DND-41 (cell line): ENCODE measurements at regions not wholly inside any gene's neighbourhood (a gene's known extent, or its start where the extent isn't known, plus 50 kb on each side); places are given as distances from the start of the nearest gene placed in this dataset.
A peak's percentile ranks its signal among the peaks of the same experiment; 100 is the strongest.

Experiments
- ATAC-seq: fragments of 200-7000 bp; cut with Tn5 transposase; 3 replicates; pipeline ENCODE4 v1.9.1; 2021; ENCODE audit warnings: low read depth; ENCODE audit not compliant: insufficient read depth
- DNase-seq: peaks from one replicate; pipeline ENCODE4 v3.0.0-alpha.2; 2020
- H2AFZ ChIP-seq: 2 replicates; pipeline ENCODE4 v1.6.0; 2012; ENCODE audit warnings: low read depth, low read length
- H3K27ac ChIP-seq: 2 replicates; pipeline ENCODE4 v1.5.1; 2012; ENCODE audit warnings: low read length, inconsistent platforms
- H3K27me3 ChIP-seq: fragments of 200-600 bp; sonication (generic); 2 replicates; pipeline ENCODE4 v1.6.0; 2012; ENCODE audit warnings: low read length, mild to moderate bottlenecking, inconsistent platforms; ENCODE audit not compliant: insufficient read depth, poor library complexity
- H3K36me3 ChIP-seq: 2 replicates; pipeline ENCODE4 v1.5.1; 2012; ENCODE audit warnings: low read length, inconsistent platforms; ENCODE audit not compliant: insufficient read depth
- H3K4me1 ChIP-seq: 2 replicates; pipeline ENCODE4 v1.5.1; 2012; ENCODE audit warnings: mild to moderate bottlenecking, low read length; ENCODE audit not compliant: insufficient read depth
- H3K4me2 ChIP-seq: 2 replicates; pipeline ENCODE4 v1.6.0; 2012; ENCODE audit warnings: mild to moderate bottlenecking, moderate library complexity, low read length, inconsistent platforms; ENCODE audit not compliant: insufficient read depth
- H3K4me3 ChIP-seq, 2 experiments: fragments of 200-600 bp in 1 of 2; shearing (Covaris generic) in 1 of 2; 2 replicates each; pipeline ENCODE4 v1.5.1; 2012 to 2016; ENCODE audit warnings: inconsistent platforms in 2 of 2, low read length in 2 of 2, mild to moderate bottlenecking in 2 of 2, low read depth in 1 of 2, moderate library complexity in 1 of 2
- H3K79me2 ChIP-seq: 2 replicates; pipeline ENCODE4 v1.6.0; 2012; ENCODE audit warnings: low read length, inconsistent platforms; ENCODE audit not compliant: insufficient read depth
- H3K9ac ChIP-seq: 2 replicates; pipeline ENCODE4 v1.6.0; 2012; ENCODE audit warnings: low read depth, mild to moderate bottlenecking, inconsistent platforms, low read length, moderate library complexity
- H3K9me3 ChIP-seq: 2 replicates; pipeline ENCODE4 v1.5.1; 2012; ENCODE audit warnings: low read length, moderate library complexity, mild to moderate bottlenecking, inconsistent platforms; ENCODE audit not compliant: insufficient read depth, severe bottlenecking
- H4K20me1 ChIP-seq: 2 replicates; pipeline ENCODE4 v1.6.0; 2012; ENCODE audit warnings: low read length; ENCODE audit not compliant: insufficient read depth
- EZH2 ChIP-seq: IDR thresholded peaks from 3 replicates; pipeline ENCODE4 v1.6.1; 2012; ENCODE audit warnings: borderline replicate concordance, low read depth, mild to moderate bottlenecking, moderate library complexity, low read length, inconsistent platforms; ENCODE audit not compliant: severe bottlenecking
- TF ChIP-seq, protein P1 (sequence below): IDR thresholded peaks from 2 replicates; pipeline ENCODE4 v1.5.1; 2012; ENCODE audit warnings: borderline replicate concordance, low read length, moderate library complexity, mild to moderate bottlenecking; ENCODE audit not compliant: poor library complexity, severe bottlenecking; ENCODE audit errors: extremely low read depth

DNA sequence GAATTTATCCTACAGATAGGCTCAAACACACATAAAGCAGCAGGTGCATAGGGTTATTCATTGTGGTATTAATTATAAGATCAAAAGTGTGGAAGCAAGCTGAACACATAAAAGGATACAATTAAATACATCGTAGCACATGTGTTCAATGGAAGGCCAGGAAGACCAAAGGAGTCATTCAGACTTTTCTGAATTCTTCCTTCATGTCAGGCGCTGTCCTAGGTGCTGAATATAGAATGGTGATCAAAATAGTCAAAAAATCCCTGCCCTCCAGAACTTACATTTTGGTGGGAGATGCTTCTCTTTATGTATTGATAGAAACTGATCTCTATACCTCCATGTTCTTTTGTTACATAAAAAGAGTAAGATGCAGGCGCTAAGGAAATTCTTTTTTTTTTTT is 439.0 kb upstream of the ASIC2 start:
- TF ChIP-seq EZH2: no peak
- TF ChIP-seq, protein P1, sequence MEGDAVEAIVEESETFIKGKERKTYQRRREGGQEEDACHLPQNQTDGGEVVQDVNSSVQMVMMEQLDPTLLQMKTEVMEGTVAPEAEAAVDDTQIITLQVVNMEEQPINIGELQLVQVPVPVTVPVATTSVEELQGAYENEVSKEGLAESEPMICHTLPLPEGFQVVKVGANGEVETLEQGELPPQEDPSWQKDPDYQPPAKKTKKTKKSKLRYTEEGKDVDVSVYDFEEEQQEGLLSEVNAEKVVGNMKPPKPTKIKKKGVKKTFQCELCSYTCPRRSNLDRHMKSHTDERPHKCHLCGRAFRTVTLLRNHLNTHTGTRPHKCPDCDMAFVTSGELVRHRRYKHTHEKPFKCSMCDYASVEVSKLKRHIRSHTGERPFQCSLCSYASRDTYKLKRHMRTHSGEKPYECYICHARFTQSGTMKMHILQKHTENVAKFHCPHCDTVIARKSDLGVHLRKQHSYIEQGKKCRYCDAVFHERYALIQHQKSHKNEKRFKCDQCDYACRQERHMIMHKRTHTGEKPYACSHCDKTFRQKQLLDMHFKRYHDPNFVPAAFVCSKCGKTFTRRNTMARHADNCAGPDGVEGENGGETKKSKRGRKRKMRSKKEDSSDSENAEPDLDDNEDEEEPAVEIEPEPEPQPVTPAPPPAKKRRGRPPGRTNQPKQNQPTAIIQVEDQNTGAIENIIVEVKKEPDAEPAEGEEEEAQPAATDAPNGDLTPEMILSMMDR: no peak
- Histone ChIP-seq H4K20me1 (no peaks in the 10 kb centered on the region; the same call in 1 of the 2 replicates), H2AFZ (no peak overlapping the region), H3K9ac (no peak overlapping the region), H3K4me2 (no peak overlapping the region), H3K9me3 (no peaks in the 10 kb centered on the region), H3K36me3 (no peaks in the 10 kb centered on the region), H3K79me2 (no peaks in the 10 kb centered on the region), H3K4me3 (no peak overlapping the region), H3K4me1 (no peaks in the 10 kb centered on the region), H3K27me3 (no peaks in the 10 kb centered on the region), H3K27ac (no peak overlapping the region)
- ATAC-seq: no peak
- peak; percentile 14 for DNase-seq

DNA sequence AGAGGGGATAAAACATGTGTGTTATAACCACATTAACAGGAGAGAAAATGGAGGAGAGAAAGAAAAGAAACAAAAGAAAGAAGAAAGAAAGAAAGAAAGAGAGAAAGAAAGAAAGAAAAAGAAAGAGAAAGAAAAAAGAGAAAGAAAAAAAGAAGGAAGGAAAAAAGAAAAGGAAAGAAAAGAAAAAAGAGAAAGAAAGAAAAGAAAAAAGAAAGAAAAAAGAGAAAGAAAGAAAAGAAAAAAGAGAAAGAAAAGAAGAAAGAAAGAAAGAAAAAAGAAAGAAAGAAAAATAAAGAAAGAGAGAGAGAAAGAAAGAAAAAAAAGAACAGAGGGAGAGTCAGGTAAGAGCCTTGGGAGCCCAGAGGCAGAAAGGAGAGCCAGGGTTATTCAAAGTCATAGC is 446.6 kb upstream of the ASIC2 start:
- Histone ChIP-seq H3K27me3 (no peaks in the 10 kb centered on the region), H3K36me3 (no peaks in the 10 kb centered on the region), H3K9ac (no peak overlapping the region), H3K79me2 (no peaks in the 10 kb centered on the region), H4K20me1 (no peaks in the 10 kb centered on the region), H3K4me3 (no peak overlapping the region), H3K4me1 (no peaks in the 10 kb centered on the region), H3K9me3 (no peaks in the 10 kb centered on the region), H2AFZ (no peak overlapping the region), H3K27ac (no peak overlapping the region), H3K4me2 (no peak overlapping the region)
- DNase-seq (no peak), ATAC-seq (no peak)
- TF ChIP-seq EZH2: no peak
- TF ChIP-seq, protein P1: no peak

DNA sequence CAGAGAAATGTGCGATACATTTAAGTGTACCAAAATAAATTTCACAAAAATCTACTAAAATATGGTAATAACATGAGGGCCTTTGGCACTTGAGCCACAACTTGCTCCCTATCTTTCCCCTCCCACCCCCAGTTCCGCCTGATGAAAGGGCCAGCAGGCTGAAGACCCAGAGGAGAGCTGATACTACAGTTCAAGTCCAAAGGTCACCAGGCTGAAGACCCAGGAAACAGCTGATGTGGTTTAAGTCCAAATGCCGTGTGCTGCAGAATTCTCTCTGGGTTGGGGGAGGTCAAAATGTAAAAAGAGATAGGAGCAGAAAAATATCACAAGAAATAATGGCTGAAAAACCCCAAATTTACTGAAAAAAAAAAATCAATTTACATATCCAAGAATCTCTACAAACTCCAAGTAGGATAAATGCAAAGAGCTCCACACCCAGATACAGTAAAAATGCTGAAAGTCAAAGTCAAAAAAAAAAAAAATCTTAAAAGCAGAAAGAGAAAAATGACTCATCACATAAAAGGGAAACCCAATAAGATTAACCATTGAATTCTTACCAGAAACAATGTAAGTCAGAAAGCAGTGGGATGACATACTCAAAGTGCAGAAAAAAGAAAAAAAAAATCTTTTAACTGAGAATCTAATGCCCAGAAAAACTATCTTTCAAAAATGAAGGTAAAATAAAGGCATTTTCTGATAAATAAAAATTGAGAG is 452.1 kb upstream of the ASIC2 start:
- Histone ChIP-seq H3K36me3 (no peaks in the 10 kb centered on the region), H3K4me1 (no peaks in the 10 kb centered on the region), H3K9me3 (no peaks in the 10 kb centered on the region), H3K27ac (no peak overlapping the region), H3K4me2 (no peak overlapping the region), H3K9ac (no peak overlapping the region), H4K20me1 (no peaks in the 10 kb centered on the region; the same call in 1 of the 2 replicates), H3K27me3 (peaks cover 8% of the 10 kb centered on the region), H3K79me2 (no peaks in the 10 kb centered on the region), H3K4me3 (no peak overlapping the region), H2AFZ (no peak overlapping the region)
- no peak for DNase-seq
- TF ChIP-seq, protein P1: no peak
- no peak for ATAC-seq

DNA sequence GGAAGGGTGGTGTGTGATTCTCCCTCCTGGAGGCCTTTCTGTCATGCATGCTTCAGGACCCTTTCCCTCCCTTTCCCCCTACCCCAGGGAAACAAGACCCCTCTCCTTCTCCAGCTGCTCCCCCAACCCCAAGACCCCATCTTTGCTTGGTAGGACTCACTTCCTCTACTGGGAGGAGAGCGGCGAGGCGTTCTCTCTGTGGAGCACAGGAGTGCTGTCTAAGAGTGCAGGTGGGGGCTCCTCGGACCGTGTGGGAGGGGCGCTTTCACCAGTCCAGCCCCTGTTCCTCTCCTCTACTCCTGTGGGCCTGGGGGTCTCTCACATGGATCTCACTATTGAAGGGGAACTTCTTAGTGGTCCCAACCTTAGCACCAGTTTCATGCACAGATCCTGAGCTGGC is 456.1 kb upstream of the ASIC2 start:
- peaks cover 8% of the 10 kb centered on the region for H3K27me3 ChIP-seq
- H3K9me3 ChIP-seq: no peaks in the 10 kb centered on the region
- ATAC-seq: no peak
- H3K9ac ChIP-seq: no peak overlapping the region
- no peak overlapping the region for H3K4me3 ChIP-seq
- H4K20me1 ChIP-seq: no peaks in the 10 kb centered on the region; the same call in 1 of the 2 replicates
- no peak overlapping the region for H3K4me2 ChIP-seq
- TF ChIP-seq EZH2: no peak
- TF ChIP-seq, protein P1: no peak
- no peaks in the 10 kb centered on the region for H3K79me2 ChIP-seq
- no peak for DNase-seq
- H2AFZ ChIP-seq: no peak overlapping the region
- no peaks in the 10 kb centered on the region for H3K36me3 ChIP-seq
- no peak overlapping the region for H3K27ac ChIP-seq
- no peaks in the 10 kb centered on the region for H3K4me1 ChIP-seq
